ENCODE measurements at regions not wholly inside any gene's neighbourhood (a gene's known extent, or its start where the extent isn't known, plus 50 kb on each side); places are given as distances from the start of the nearest gene placed in this dataset.
"Not testable (repeated sequence)": the region's sequence is repeated elsewhere in the genome, so short reads cannot be mapped to it uniquely, and the experiment has no call there.

DNA sequence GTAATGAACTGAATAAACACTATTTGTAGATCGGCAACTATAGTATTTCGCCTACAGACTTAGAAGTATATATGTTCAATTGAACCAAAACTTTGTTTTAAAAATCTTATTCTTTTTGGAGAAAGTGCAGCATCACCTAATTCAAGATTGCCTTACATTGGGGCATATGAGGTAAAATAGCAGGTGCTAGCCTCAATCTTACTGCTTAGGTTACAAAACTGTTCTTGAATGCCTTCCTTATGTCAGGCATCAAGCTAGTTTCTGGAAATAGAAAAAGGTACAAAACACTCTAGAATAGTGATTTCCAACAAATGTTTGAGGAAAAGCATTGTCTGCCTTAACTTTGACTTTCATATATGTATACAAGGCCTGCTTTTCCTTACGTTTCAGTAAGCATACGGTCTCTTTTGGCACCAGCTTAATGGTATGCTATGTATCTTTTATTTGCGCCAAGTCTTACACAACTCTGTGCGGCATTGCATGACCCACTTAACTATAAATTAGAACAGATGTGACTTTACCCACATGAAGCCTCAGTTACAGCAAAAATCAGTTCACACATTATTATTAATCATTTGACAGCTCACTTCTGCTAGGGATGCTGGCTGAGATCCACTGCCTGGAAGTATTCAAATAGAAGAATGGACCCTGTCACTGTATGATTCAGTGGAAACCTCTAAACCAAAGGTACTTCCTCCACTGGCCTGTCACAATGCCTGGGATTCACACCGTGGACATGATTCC, 174.1 kb downstream of the PRELID2 start:
- no peak for DNase-seq (ENCODE audit: extremely low read depth, low read depth)
- H3K4me3 ChIP-seq (replicated peaks; ENCODE audit: low read depth, low read length) = no peak overlapping the region
- TF ChIP-seq, protein P1, sequence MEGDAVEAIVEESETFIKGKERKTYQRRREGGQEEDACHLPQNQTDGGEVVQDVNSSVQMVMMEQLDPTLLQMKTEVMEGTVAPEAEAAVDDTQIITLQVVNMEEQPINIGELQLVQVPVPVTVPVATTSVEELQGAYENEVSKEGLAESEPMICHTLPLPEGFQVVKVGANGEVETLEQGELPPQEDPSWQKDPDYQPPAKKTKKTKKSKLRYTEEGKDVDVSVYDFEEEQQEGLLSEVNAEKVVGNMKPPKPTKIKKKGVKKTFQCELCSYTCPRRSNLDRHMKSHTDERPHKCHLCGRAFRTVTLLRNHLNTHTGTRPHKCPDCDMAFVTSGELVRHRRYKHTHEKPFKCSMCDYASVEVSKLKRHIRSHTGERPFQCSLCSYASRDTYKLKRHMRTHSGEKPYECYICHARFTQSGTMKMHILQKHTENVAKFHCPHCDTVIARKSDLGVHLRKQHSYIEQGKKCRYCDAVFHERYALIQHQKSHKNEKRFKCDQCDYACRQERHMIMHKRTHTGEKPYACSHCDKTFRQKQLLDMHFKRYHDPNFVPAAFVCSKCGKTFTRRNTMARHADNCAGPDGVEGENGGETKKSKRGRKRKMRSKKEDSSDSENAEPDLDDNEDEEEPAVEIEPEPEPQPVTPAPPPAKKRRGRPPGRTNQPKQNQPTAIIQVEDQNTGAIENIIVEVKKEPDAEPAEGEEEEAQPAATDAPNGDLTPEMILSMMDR (IDR thresholded peaks at IDR 0.05; ENCODE audit: low read depth, low read length, missing control alignments) = no peak

DNA sequence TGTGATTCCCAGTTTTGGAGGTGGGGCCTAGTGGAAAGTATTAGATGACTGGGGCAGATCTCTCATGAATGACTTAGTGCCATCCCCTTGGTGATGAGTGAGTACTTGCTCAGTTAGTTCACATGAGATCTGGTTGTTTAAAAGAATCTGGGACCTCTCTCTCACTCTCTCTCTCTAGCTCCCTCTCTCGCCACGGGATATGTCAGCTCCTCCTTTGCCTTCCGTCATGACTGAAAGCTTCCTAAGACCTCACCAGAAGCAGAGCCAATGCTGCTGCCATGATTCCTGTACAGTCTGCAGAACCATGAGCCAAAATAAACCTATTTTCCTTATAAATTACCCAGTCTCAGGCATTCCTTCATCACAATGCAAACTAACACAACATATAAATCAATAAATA, 176.7 kb downstream of the PRELID2 start:
- no peak for DNase-seq (ENCODE audit: extremely low read depth, low read depth)
- no peak overlapping the region for H3K4me3 ChIP-seq (replicated peaks; ENCODE audit: low read depth, low read length)
- TF ChIP-seq, protein P1 (IDR thresholded peaks at IDR 0.05; ENCODE audit: low read depth, low read length, missing control alignments) = no peak

GRCh38 chr5:145652700-145653099, 182.4 kb downstream of the PRELID2 start:
- H3K4me3 ChIP-seq (replicated peaks; ENCODE audit: low read depth, low read length); DNase-seq (ENCODE audit: extremely low read depth, low read depth): not testable (repeated sequence)

DNA sequence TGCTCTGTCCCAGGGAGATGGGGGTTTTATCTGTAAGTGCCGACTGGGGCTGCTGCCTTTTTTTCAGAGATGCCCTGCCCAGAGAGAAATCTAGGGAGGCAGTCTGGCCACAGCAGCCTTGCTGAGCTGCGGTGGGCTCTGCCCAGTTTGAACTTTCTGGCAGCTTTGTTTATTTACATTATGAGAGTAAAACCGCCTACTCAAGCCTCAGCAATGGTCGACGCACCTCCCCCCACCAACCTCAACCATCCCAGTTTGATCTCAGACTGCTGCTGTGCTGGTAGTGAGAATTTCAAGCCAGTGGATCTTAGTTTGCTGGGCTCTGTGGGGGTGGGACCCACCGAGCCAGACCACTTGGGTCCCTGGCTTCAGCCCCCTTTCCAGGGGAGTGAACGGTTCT, 188.0 kb downstream of the PRELID2 start:
- DNase-seq (ENCODE audit: extremely low read depth, low read depth); H3K4me3 ChIP-seq (replicated peaks; ENCODE audit: low read depth, low read length): not testable (repeated sequence)

- not testable (repeated sequence) for DNase-seq (ENCODE audit: extremely low read depth, low read depth)
Observed at GRCh38 chr5:145643214-145643613, 191.9 kb downstream of the PRELID2 start.

DNA sequence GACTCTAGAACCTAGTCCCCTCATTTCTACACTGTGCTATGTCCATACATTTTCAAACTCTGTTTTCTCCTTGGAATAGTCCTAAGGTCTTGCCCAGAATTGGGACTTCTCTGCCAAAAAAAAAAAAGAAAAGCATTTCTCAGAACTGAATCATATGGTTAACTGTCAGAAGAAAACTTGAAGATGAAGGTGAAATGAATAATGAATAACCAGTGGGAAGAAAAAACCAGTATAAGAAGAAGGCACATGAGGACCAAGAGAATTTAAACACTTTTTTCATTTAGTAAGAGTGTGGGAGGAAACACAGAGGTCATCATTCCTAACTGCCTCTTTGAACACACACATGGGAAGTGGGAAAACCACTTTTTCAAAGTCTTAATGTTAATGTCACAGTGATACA, 197.7 kb downstream of the PRELID2 start:
- TF ChIP-seq, protein P1 (IDR thresholded peaks at IDR 0.05; ENCODE audit: low read depth, low read length, missing control alignments) = no peak
- no peak for DNase-seq (ENCODE audit: extremely low read depth, low read depth)
- no peak overlapping the region for H3K4me3 ChIP-seq (replicated peaks; ENCODE audit: low read depth, low read length)

More at GRCh38 chr5:145643214-145643613, 191.9 kb downstream of the PRELID2 start:
- not testable (repeated sequence) for H3K4me3 ChIP-seq (replicated peaks; ENCODE audit: low read depth, low read length)

- TF ChIP-seq, protein P1 (IDR thresholded peaks at IDR 0.05; ENCODE audit: low read depth, low read length, missing control alignments) = no peak
- no peak for DNase-seq (ENCODE audit: extremely low read depth, low read depth)
- no peak overlapping the region for H3K4me3 ChIP-seq (replicated peaks; ENCODE audit: low read depth, low read length)
Observed at GRCh38 chr5:145636371-145636770, 198.8 kb downstream of the PRELID2 start.

GRCh38 chr5:145633474-145633873, 201.7 kb downstream of the PRELID2 start:
- TF ChIP-seq, protein P1 (IDR thresholded peaks at IDR 0.05; ENCODE audit: low read depth, low read length, missing control alignments) = no peak
- no peak for DNase-seq (ENCODE audit: extremely low read depth, low read depth)
- no peak overlapping the region for H3K4me3 ChIP-seq (replicated peaks; ENCODE audit: low read depth, low read length)

All from HFF-Myc (cell line).